HCT116 (cell line): ENCODE measurements at regions not wholly inside any gene's neighbourhood (a gene's known extent, or its start where the extent isn't known, plus 50 kb on each side); places are given as distances from the start of the nearest gene placed in this dataset.

ENCODE experiments used
- ATAC-seq: fragments of 200-7000 bp; cut with Tn5 transposase; 2 replicates; pipeline ENCODE4 v1.9.1; 2020; ENCODE audit warnings: mild to moderate bottlenecking, moderate library complexity
- BruUV-seq: library from RNA; stranded (reverse); fragments of 400-500 nt; replicated peaks from 2 replicates; lab custom pipeline; 2021; lab: Mats Ljungman, UMichigan
- CTCF ChIA-PET: fragments of 300-600 bp; sonication (Branson Sonifier 250); formaldehyde crosslinking; loops from one replicate; lab custom pipeline; 2021; ENCODE audit warnings: antibody characterized with exemption; lab: Charles Lee
- POLR2A ChIA-PET: fragments of 300-600, 350-600 bp; sonication (Branson Sonifier 250); formaldehyde crosslinking; loops from one replicate; lab custom pipeline; 2021; ENCODE audit warnings: antibody characterized with exemption; lab: Charles Lee
- RAD21 ChIA-PET, 2 experiments: fragments of 300-600 bp; sonication (Branson Sonifier 250); formaldehyde crosslinking; loops; one replicate each; lab custom pipeline; 2023; ENCODE audit warnings: low total read pairs in 2 of 2; ENCODE audit not compliant: uncharacterized antibody in 2 of 2, unreplicated experiment in 2 of 2, low non-redundant PET in 1 of 2; lab: Charles Lee
- DNase-seq: peaks from one replicate; pipeline ENCODE4 v3.0.0-alpha.2; 2010; ENCODE audit warnings: low read depth, low spot score
- H2AFZ ChIP-seq: fragments of 200-600 bp; shearing (Covaris generic), sonication (generic); 2 replicates; pipeline ENCODE4 v1.6.1; 2017; ENCODE audit warnings: low read depth, mixed run types, mixed read lengths, antibody characterized with exemption, low read length; ENCODE audit not compliant: poor library complexity, severe bottlenecking
- H3K27ac ChIP-seq: 2 replicates; pipeline ENCODE4 v1.5.1; 2012; ENCODE audit warnings: low read depth, low read length
- H3K27me3 ChIP-seq: fragments of 200-600 bp; sonication (generic); 2 replicates; pipeline ENCODE4 v1.6.1; 2016; ENCODE audit warnings: mixed run types, low read length, mixed read lengths; ENCODE audit not compliant: insufficient read depth
- H3K36me3 ChIP-seq, 2 experiments: fragments of 200-500 bp in 1 of 2; fragments of 200-600 bp in 1 of 2; sonication (Bioruptor generic) in 1 of 2; sonication (generic) in 1 of 2; 2 replicates each; pipeline versions ENCODE4 v1.5.1 to v1.6.1; 2014 to 2016; ENCODE audit warnings: low read length in 2 of 2, inconsistent platforms in 1 of 2, mixed read lengths in 1 of 2, mixed run types in 1 of 2; ENCODE audit not compliant: insufficient read depth in 2 of 2, control insufficient read depth in 1 of 2
- H3K4me1 ChIP-seq, 2 experiments: fragments of 200-600 bp in 1 of 2; sonication (generic) in 1 of 2; 2 replicates each; pipeline versions ENCODE4 v1.5.1 to v1.6.1; 2012 to 2017; ENCODE audit warnings: low read length in 2 of 2, inconsistent platforms in 1 of 2, mild to moderate bottlenecking in 1 of 2, mixed read lengths in 1 of 2, mixed run types in 1 of 2, moderate library complexity in 1 of 2; ENCODE audit not compliant: insufficient read depth in 2 of 2, control insufficient read depth in 1 of 2
- H3K4me2 ChIP-seq: fragments of 200-600 bp; sonication (generic); 2 replicates; pipeline ENCODE4 v1.6.1; 2017; ENCODE audit warnings: mixed run types, low read length, mixed read lengths
- H3K4me3 ChIP-seq, 2 experiments: fragments of 200-600 bp in 1 of 2; sonication (generic) in 1 of 2; replicated peaks in 1 of 2; 2 replicates each; pipeline ENCODE4 v1.5.1; 2011 to 2016; ENCODE audit warnings: low read length in 2 of 2, control low read depth in 1 of 2, low read depth in 1 of 2, mild to moderate bottlenecking in 1 of 2, mixed read lengths in 1 of 2, mixed run types in 1 of 2
- H3K79me2 ChIP-seq: fragments of 200-600 bp; sonication (generic); 2 replicates; pipeline ENCODE4 v1.6.1; 2017; ENCODE audit warnings: mild to moderate bottlenecking, mixed run types, low read length, moderate library complexity, mixed read lengths; ENCODE audit not compliant: insufficient read depth
- H3K9ac ChIP-seq: fragments of 200-600 bp; sonication (generic); 2 replicates; pipeline ENCODE4 v1.6.1; 2016; ENCODE audit warnings: low read length, mixed read lengths
- H3K9me2 ChIP-seq: fragments of 200-600 bp; sonication (generic), shearing (Covaris generic); 2 replicates; pipeline ENCODE4 v1.6.1; 2017; ENCODE audit warnings: mixed run types, mild to moderate bottlenecking, moderate library complexity; ENCODE audit not compliant: insufficient read depth
- H3K9me3 ChIP-seq, 2 experiments: fragments of 200-500 bp in 1 of 2; fragments of 200-600 bp in 1 of 2; sonication (Bioruptor generic) in 1 of 2; sonication (generic) in 1 of 2; 2 replicates each; pipeline ENCODE4 v1.6.1; 2014 to 2017; ENCODE audit warnings: low read length in 2 of 2, mixed read lengths in 2 of 2, inconsistent platforms in 1 of 2, low read depth in 1 of 2, mild to moderate bottlenecking in 1 of 2, mixed run types in 1 of 2, moderate library complexity in 1 of 2; ENCODE audit not compliant: control insufficient read depth in 1 of 2, insufficient read depth in 1 of 2
- H4K20me1 ChIP-seq: fragments of 200-600 bp; sonication (generic), shearing (Covaris generic); 2 replicates; pipeline ENCODE4 v1.6.1; 2017; ENCODE audit warnings: mixed run types, mild to moderate bottlenecking, moderate library complexity; ENCODE audit not compliant: insufficient read depth
- ATF3 ChIP-seq: IDR thresholded peaks from 2 replicates; pipeline ENCODE4 v1.6.1; 2012
- EGR1 ChIP-seq: IDR thresholded peaks from 2 replicates; pipeline ENCODE4 v1.6.1; 2012; ENCODE audit warnings: low read depth
- ELF1 ChIP-seq: IDR thresholded peaks from 2 replicates; pipeline ENCODE4 v1.6.1; 2012; ENCODE audit warnings: low read depth, borderline replicate concordance
- EZH2phosphoT487 ChIP-seq: fragments of 200-600 bp; IDR thresholded peaks from 2 replicates; pipeline ENCODE4 v1.6.1; 2018; ENCODE audit warnings: antibody characterized with exemption, borderline replicate concordance
- FOSL1 ChIP-seq: IDR thresholded peaks from 2 replicates; pipeline ENCODE4 v1.6.1; 2012; ENCODE audit warnings: low read depth
- MAX ChIP-seq: IDR thresholded peaks from 2 replicates; pipeline ENCODE4 v1.6.1; 2012
- POLR2A ChIP-seq: IDR thresholded peaks from 2 replicates; pipeline ENCODE4 v1.7.0; 2011; ENCODE audit warnings: borderline replicate concordance; ENCODE audit not compliant: insufficient read depth, insufficient read length; ENCODE audit errors: extremely low read depth
- POLR2AphosphoS5 ChIP-seq: IDR thresholded peaks from 2 replicates; pipeline ENCODE4 v1.6.1; 2011; ENCODE audit warnings: mild to moderate bottlenecking, low read depth, low read length, moderate library complexity
- RAD21 ChIP-seq: IDR thresholded peaks from 2 replicates; pipeline ENCODE4 v1.6.1; 2012; ENCODE audit warnings: low read depth, mild to moderate bottlenecking
- SP1 ChIP-seq: IDR thresholded peaks from 2 replicates; pipeline ENCODE4 v1.6.1; 2012; ENCODE audit warnings: low read depth
- TCF7L2 ChIP-seq: IDR thresholded peaks from 2 replicates; pipeline ENCODE4 v1.7.0; 2011; ENCODE audit warnings: borderline replicate concordance, inconsistent platforms; ENCODE audit not compliant: insufficient read depth, insufficient read length; ENCODE audit errors: extremely low read depth
- YY1 ChIP-seq: IDR thresholded peaks from 2 replicates; pipeline ENCODE4 v1.6.1; 2011; ENCODE audit warnings: low read length, low read depth, moderate library complexity, mild to moderate bottlenecking; ENCODE audit not compliant: insufficient replicate concordance; ENCODE audit errors: extremely low read depth
- ZNF274 ChIP-seq: fragments of 200-500 bp; sonication (Bioruptor generic); IDR thresholded peaks from 2 replicates; pipeline ENCODE4 v1.6.1; 2014; ENCODE audit warnings: mild to moderate bottlenecking, low read depth, low read length, inconsistent platforms
- intact Hi-C: fragments of 100-400 bp; cut with micrococcal nuclease; formaldehyde crosslinking; loops from 2 replicates; pipeline ENCODE4 v1.10.0; 2022

- H3K4me3 ChIP-seq: no peak overlapping the region
- H3K9ac ChIP-seq: no peak overlapping the region
- intact Hi-C loops: no loop called here
- H3K27me3 ChIP-seq: peaks cover 19% of the 10 kb centered on the region; the same call in 1 of the 2 replicates
- CTCF ChIA-PET: no interaction called here
- H3K9me3 ChIP-seq: no peaks in the 10 kb centered on the region
- no peaks in the 10 kb centered on the region for H3K4me1 ChIP-seq
- ATAC-seq (no peak), DNase-seq (no peak)
- no peaks in the 10 kb centered on the region for H3K79me2 ChIP-seq
- RAD21 ChIA-PET: no interaction called here
- no peak overlapping the region for H2AFZ ChIP-seq
- no peaks in the 10 kb centered on the region for H3K9me2 ChIP-seq
- POLR2A ChIA-PET: no interaction called here
- no peak overlapping the region for H3K27ac ChIP-seq
- no peak overlapping the region for H3K4me2 ChIP-seq
- no TSS peak for BruUV-seq
- H3K36me3 ChIP-seq: no peaks in the 10 kb centered on the region
- no peaks in the 10 kb centered on the region for H4K20me1 ChIP-seq
- no peak for TF ChIP-seq POLR2A
- TF ChIP-seq SP1: no peak
- no peak for TF ChIP-seq MAX
- no peak for TF ChIP-seq YY1
- TF ChIP-seq RAD21: no peak
- TF ChIP-seq EGR1: no peak
- TF ChIP-seq FOSL1: no peak
- no peak for TF ChIP-seq ZNF274
These were observed 163.9 kb upstream of the NOCT start for GRCh38 chr4:138851391-138852335.

GRCh38 chr4:138845664-138846063, 169.9 kb upstream of the NOCT start:
- POLR2A ChIA-PET: no interaction called here
- Histone ChIP-seq H3K9ac (no peak overlapping the region), H4K20me1 (no peaks in the 10 kb centered on the region), H2AFZ (no peak overlapping the region), H3K9me2 (no peaks in the 10 kb centered on the region), H3K9me3 (no peaks in the 10 kb centered on the region), H3K36me3 (no peaks in the 10 kb centered on the region), H3K27me3 (0 out of 2 replicates have a peak, but pooled peaks cover 8% of the 10 kb centered on the region), H3K4me3 (no peak overlapping the region), H3K4me1 (no peaks in the 10 kb centered on the region), H3K4me2 (no peak overlapping the region), H3K79me2 (no peaks in the 10 kb centered on the region), H3K27ac (no peak overlapping the region)
- CTCF ChIA-PET: no interaction called here
- BruUV-seq: no TSS peak
- RAD21 ChIA-PET: no interaction called here
- intact Hi-C loops: no loop called here
- no peak for TF ChIP-seq YY1
- TF ChIP-seq EZH2phosphoT487: no peak
- TF ChIP-seq RAD21: no peak
- TF ChIP-seq ATF3: no peak
- TF ChIP-seq SP1: no peak
- TF ChIP-seq ELF1: no peak
- TF ChIP-seq TCF7L2: no peak
- no peak for TF ChIP-seq POLR2A
- TF ChIP-seq POLR2AphosphoS5: no peak
- ATAC-seq: no peak
- no peak for DNase-seq
